Testis (tissue), 2 donors: ENCODE measurements at regions not wholly inside any gene's neighbourhood (a gene's known extent, or its start where the extent isn't known, plus 50 kb on each side); places are given as distances from the start of the nearest gene placed in this dataset.

Experiments used
- DNase-seq: peaks from one replicate; pipeline ENCODE4 v3.0.0-alpha.2; 2019
- H3K27ac ChIP-seq, 2 donors: fragments of 200-600 bp; sonication (generic); one replicate each; pipeline ENCODE4 v1.5.1; 2019
- H3K27me3 ChIP-seq: fragments of 200-600 bp; sonication (generic); one replicate; pipeline ENCODE4 v1.5.1; 2019
- H3K36me3 ChIP-seq: fragments of 200-600 bp; sonication (generic); one replicate; pipeline ENCODE4 v1.5.1; 2017; ENCODE audit warnings: low read depth; ENCODE audit errors: missing control alignments
- H3K4me1 ChIP-seq: fragments of 200-600 bp; sonication (generic); one replicate; pipeline ENCODE4 v1.5.1; 2019
- H3K4me3 ChIP-seq, 2 donors: fragments of 200-600 bp; sonication (generic); one replicate each; pipeline ENCODE4 v1.5.1; 2017 to 2019
- H3K9me3 ChIP-seq: fragments of 200-600 bp; sonication (generic); one replicate; pipeline ENCODE4 v1.5.1; 2017
- POLR2A ChIP-seq: fragments of 450-650 bp; IDR thresholded peaks from one replicate; pipeline ENCODE4 v1.6.1; 2017; ENCODE audit warnings: antibody characterized with exemption, mild to moderate bottlenecking, moderate library complexity
- WGBS, 2 donors: methylation state at CpG; one replicate each; pipeline ENCODE4 v1.1.5; 2018; 5-methylcytosine and 5-hydroxymethylcytosine counted together
- intact Hi-C: fragments of 100-400 bp; cut with DNase I; formaldehyde crosslinking; loops from one replicate; pipeline ENCODE4 v1.15.1; 2023; ENCODE audit warnings: low total_unique reads
- TF ChIP-seq, protein P1 (sequence below), 3 experiments: fragments of 450-650 bp in 2 of 3; fragments of 200-600 bp in 1 of 3; sonication (generic) in 1 of 3; IDR thresholded peaks; one replicate each; pipeline ENCODE4 v1.5.1; 2016 to 2019; ENCODE audit warnings: antibody characterized with exemption in 3 of 3, mild to moderate bottlenecking in 2 of 3, moderate library complexity in 1 of 3

GRCh38 chr22:47576908-47577307, 814.5 kb downstream of the TBC1D22A start:
- no peaks in the 10 kb centered on the region for H3K9me3 ChIP-seq
- no peak for DNase-seq
- H3K4me3 ChIP-seq = no peak overlapping the region
- H3K27me3 ChIP-seq = no peaks in the 10 kb centered on the region
- TF ChIP-seq, protein P1, sequence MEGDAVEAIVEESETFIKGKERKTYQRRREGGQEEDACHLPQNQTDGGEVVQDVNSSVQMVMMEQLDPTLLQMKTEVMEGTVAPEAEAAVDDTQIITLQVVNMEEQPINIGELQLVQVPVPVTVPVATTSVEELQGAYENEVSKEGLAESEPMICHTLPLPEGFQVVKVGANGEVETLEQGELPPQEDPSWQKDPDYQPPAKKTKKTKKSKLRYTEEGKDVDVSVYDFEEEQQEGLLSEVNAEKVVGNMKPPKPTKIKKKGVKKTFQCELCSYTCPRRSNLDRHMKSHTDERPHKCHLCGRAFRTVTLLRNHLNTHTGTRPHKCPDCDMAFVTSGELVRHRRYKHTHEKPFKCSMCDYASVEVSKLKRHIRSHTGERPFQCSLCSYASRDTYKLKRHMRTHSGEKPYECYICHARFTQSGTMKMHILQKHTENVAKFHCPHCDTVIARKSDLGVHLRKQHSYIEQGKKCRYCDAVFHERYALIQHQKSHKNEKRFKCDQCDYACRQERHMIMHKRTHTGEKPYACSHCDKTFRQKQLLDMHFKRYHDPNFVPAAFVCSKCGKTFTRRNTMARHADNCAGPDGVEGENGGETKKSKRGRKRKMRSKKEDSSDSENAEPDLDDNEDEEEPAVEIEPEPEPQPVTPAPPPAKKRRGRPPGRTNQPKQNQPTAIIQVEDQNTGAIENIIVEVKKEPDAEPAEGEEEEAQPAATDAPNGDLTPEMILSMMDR (IDR thresholded peaks at IDR 0.05) = no peak
- TF ChIP-seq POLR2A = no peak
- 84 to 95% methylated on average over 3 of the region's 3 CpGs for WGBS, 2 donors
- intact Hi-C loops = no loop called here
- H3K27ac ChIP-seq = no peak overlapping the region
- H3K36me3 ChIP-seq = no peaks in the 10 kb centered on the region
- H3K4me1 ChIP-seq = no peaks in the 10 kb centered on the region

DNA sequence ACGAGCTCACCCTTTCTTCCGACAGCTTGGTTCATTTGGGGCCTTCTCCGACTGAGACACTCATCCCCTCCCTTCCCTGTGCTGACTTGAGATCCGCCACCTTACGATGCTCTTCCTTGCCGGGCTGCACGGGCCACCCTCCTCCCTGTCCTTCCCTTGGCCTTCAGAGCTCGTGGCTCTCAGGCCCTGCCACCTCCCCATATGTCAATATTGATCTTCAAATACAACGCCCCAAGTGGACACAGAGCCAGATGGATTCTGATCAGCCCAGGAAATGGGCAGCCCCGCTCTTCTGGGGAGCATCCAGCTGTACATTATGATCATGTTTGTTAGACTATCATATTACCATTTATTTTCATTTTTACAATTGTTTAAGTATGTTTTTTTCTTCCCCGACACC, 812.8 kb downstream of the TBC1D22A start:
- H3K4me3 ChIP-seq = no peak overlapping the region
- H3K4me1 ChIP-seq = no peaks in the 10 kb centered on the region
- intact Hi-C loops = no loop called here
- H3K9me3 ChIP-seq = no peaks in the 10 kb centered on the region
- peak; percentile 2 for DNase-seq
- WGBS, 2 donors = 89 to 91% methylated on average over 11 of the region's 11 CpGs
- TF ChIP-seq, protein P1 (IDR thresholded peaks at IDR 0.05) = no peak
- TF ChIP-seq POLR2A = no peak
- no peaks in the 10 kb centered on the region for H3K36me3 ChIP-seq
- H3K27ac ChIP-seq = no peak overlapping the region
- no peaks in the 10 kb centered on the region for H3K27me3 ChIP-seq

DNA sequence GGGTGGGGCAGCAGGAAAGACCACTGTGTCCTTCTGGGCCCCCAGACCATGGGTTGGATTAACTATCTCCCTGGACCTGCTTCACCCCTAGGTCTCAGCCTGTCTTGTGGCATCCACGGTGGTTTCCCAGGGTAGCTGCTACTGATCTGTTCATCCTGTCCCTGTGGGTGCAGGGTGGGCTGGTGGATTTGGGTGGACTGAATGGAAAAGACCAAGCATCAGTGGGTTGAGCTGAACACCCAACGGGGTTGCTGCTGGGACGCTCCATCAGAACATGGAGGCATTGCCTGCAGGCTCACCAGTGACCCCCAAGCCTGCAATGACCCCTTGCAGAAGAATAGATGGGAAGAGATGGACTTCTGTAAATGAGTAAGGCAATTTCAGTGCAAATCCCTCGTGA, 812.1 kb downstream of the TBC1D22A start:
- 85 to 89% methylated on average over 3 to 4 of the region's 4 CpGs for WGBS, 2 donors
- intact Hi-C loops = no loop called here
- DNase-seq = no peak

GRCh38 chr22:47573141-47573540, 810.7 kb downstream of the TBC1D22A start:
- no peaks in the 10 kb centered on the region for H3K36me3 ChIP-seq
- H3K27me3 ChIP-seq = no peaks in the 10 kb centered on the region
- H3K27ac ChIP-seq = no peak overlapping the region
- 88 to 93% methylated on average over 7 of the region's 7 CpGs for WGBS, 2 donors
- intact Hi-C loops = no loop called here
- no peak for DNase-seq
- no peaks in the 10 kb centered on the region for H3K9me3 ChIP-seq
- H3K4me3 ChIP-seq = no peak overlapping the region
- TF ChIP-seq POLR2A = no peak
- TF ChIP-seq, protein P1 (IDR thresholded peaks at IDR 0.05) = no peak
- H3K4me1 ChIP-seq = no peaks in the 10 kb centered on the region

More for the DNA sequence above, 812.1 kb downstream of the TBC1D22A start:
- TF ChIP-seq, protein P1 (IDR thresholded peaks at IDR 0.05) = no peak
- no peak for TF ChIP-seq POLR2A
- Histone ChIP-seq H3K27me3 (no peaks in the 10 kb centered on the region), H3K27ac (no peak overlapping the region), H3K4me3 (no peak overlapping the region), H3K36me3 (no peaks in the 10 kb centered on the region), H3K4me1 (no peaks in the 10 kb centered on the region), H3K9me3 (no peaks in the 10 kb centered on the region)

DNA sequence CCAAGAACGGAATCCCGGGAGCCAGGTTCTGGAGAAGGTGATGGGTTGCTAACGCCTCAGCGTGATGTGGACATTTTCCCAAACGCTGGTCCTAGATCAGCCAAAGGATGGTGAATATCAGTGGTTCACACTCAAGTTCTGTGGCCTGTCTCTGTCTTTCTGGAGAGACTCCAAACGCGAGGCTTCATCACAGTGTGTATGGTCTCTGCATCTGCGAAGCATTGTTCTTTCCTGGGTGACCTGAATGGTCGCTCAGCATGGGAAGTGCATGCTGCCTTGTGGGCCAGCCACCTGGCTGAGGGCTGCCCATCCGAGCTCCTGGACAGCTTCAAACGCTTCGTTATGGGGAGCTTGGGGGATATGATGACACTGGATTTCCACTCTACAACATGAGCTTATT, 810.0 kb downstream of the TBC1D22A start:
- no peak overlapping the region for H3K27ac ChIP-seq
- no peaks in the 10 kb centered on the region for H3K36me3 ChIP-seq
- H3K4me1 ChIP-seq = no peaks in the 10 kb centered on the region
- no peak overlapping the region for H3K4me3 ChIP-seq
- TF ChIP-seq, protein P1 (IDR thresholded peaks at IDR 0.05) = no peak
- TF ChIP-seq POLR2A = no peak
- intact Hi-C loops = no loop called here
- H3K27me3 ChIP-seq = no peaks in the 10 kb centered on the region
- H3K9me3 ChIP-seq = no peaks in the 10 kb centered on the region
- DNase-seq = peak; percentile 7
- 91% methylated on average over 11 to 12 of the region's 12 CpGs for WGBS, 2 donors
